IMR-90 (cell line): ENCODE measurements at regions not wholly inside any gene's neighbourhood (a gene's known extent, or its start where the extent isn't known, plus 50 kb on each side); places are given as distances from the start of the nearest gene placed in this dataset.

Source experiments
- ATAC-seq: fragments of 200-7000 bp; cut with Tn5 transposase; 2 replicates; pipeline ENCODE4 v1.9.1; 2020; ENCODE audit warnings: low read depth, mild to moderate bottlenecking, moderate library complexity
- BruUV-seq: library from RNA; stranded (reverse); fragments of 400-500 nt; replicated peaks from 2 replicates; lab custom pipeline; 2021; lab: Mats Ljungman, UMichigan
- CTCF ChIA-PET: fragments of 300-600 bp; formaldehyde crosslinking; extraction: SDS; loops from one replicate; lab custom pipeline; 2021; ENCODE audit warnings: antibody characterized with exemption; lab: Yijun Ruan, JAX
- POLR2A ChIA-PET: fragments of 300-600 bp; sonication (Branson Sonifier 250); formaldehyde crosslinking; loops from one replicate; lab custom pipeline; 2022; ENCODE audit warnings: antibody characterized with exemption; ENCODE audit not compliant: unreplicated experiment; lab: Charles Lee
- DNase-seq: peaks from one replicate; pipeline ENCODE4 v3.0.0; 2013
- H2AFZ ChIP-seq: replicated peaks from 2 replicates; pipeline ENCODE3; 2013; ENCODE audit warnings: low read length, mild to moderate bottlenecking; ENCODE audit not compliant: poor library complexity
- H2AK5ac ChIP-seq: 2 replicates; pipeline ENCODE4 v1.6.1; 2013; ENCODE audit warnings: low read depth, low read length, inconsistent platforms
- H2AK9ac ChIP-seq: replicated peaks from 2 replicates; pipeline ENCODE3; 2013; ENCODE audit warnings: mild to moderate bottlenecking, low read depth, low read length, moderate library complexity; ENCODE audit not compliant: poor library complexity
- H2BK120ac ChIP-seq: 2 replicates; pipeline ENCODE4 v1.6.1; 2013; ENCODE audit warnings: low read depth, low read length, inconsistent platforms
- H2BK15ac ChIP-seq: 3 replicates; pipeline ENCODE4 v1.6.1; 2013; ENCODE audit warnings: low read depth, low read length, inconsistent platforms
- H2BK20ac ChIP-seq: 2 replicates; pipeline ENCODE4 v1.6.1; 2013; ENCODE audit warnings: low read depth, mild to moderate bottlenecking, inconsistent platforms, low read length, moderate library complexity
- H2BK5ac ChIP-seq: 2 replicates; pipeline ENCODE4 v1.6.1; 2013; ENCODE audit warnings: mild to moderate bottlenecking, low read depth, low read length, inconsistent platforms; ENCODE audit not compliant: poor library complexity, severe bottlenecking
- H3K14ac ChIP-seq: replicated peaks from 2 replicates; pipeline ENCODE4 v1.6.1; 2013; ENCODE audit warnings: low read depth, low read length, inconsistent platforms
- H3K18ac ChIP-seq: 2 replicates; pipeline ENCODE4 v1.6.1; 2013; ENCODE audit warnings: low read depth, low read length, control low read depth
- H3K23ac ChIP-seq: 2 replicates; pipeline ENCODE4 v1.6.1; 2013; ENCODE audit warnings: low read depth, low read length, inconsistent platforms
- H3K27ac ChIP-seq: 2 replicates; pipeline ENCODE4 v1.5.1; 2013; ENCODE audit warnings: mild to moderate bottlenecking, control low read depth, low read length; ENCODE audit not compliant: insufficient read depth
- H3K27me3 ChIP-seq: 2 replicates; pipeline ENCODE4 v1.6.1; 2013; ENCODE audit warnings: low read length; ENCODE audit not compliant: control insufficient read depth, insufficient read depth
- H3K36me3 ChIP-seq: 2 replicates; pipeline ENCODE4 v1.6.1; 2013; ENCODE audit warnings: low read length, mixed read lengths; ENCODE audit not compliant: control insufficient read depth, insufficient read depth
- H3K4ac ChIP-seq: 2 replicates; pipeline ENCODE4 v1.6.1; 2013; ENCODE audit warnings: low read depth, low read length, inconsistent platforms
- H3K4me1 ChIP-seq: 2 replicates; pipeline ENCODE4 v1.6.1; 2013; ENCODE audit warnings: low read length, mixed read lengths; ENCODE audit not compliant: control insufficient read depth, insufficient read depth
- H3K4me2 ChIP-seq: 2 replicates; pipeline ENCODE4 v1.6.1; 2013; ENCODE audit warnings: low read depth, mild to moderate bottlenecking, control low read depth, low read length, moderate library complexity
- H3K4me3 ChIP-seq: 2 replicates; pipeline ENCODE4 v1.5.1; 2013; ENCODE audit warnings: low read depth, mild to moderate bottlenecking, control low read depth, low read length, moderate library complexity; ENCODE audit not compliant: insufficient read depth
- H3K56ac ChIP-seq: 2 replicates; pipeline ENCODE4 v1.6.1; 2013; ENCODE audit warnings: low read length, inconsistent platforms; ENCODE audit not compliant: insufficient read depth; ENCODE audit errors: extremely low read depth
- H3K79me1 ChIP-seq, 2 experiments: 2 replicates each; pipeline ENCODE4 v1.6.1; 2013; ENCODE audit warnings: low read length in 2 of 2, inconsistent platforms in 1 of 2, low read depth in 1 of 2
- H3K9ac ChIP-seq: 2 replicates; pipeline ENCODE4 v1.6.1; 2013; ENCODE audit warnings: low read depth, low read length, control low read depth
- H3K9me1 ChIP-seq: 2 replicates; pipeline ENCODE4 v1.6.1; 2013; ENCODE audit warnings: low read length, inconsistent platforms; ENCODE audit not compliant: insufficient read depth
- H3K9me3 ChIP-seq: 2 replicates; pipeline ENCODE4 v1.6.1; 2013; ENCODE audit warnings: low read length; ENCODE audit not compliant: control insufficient read depth, insufficient read depth
- H4K20me1 ChIP-seq: 2 replicates; pipeline ENCODE4 v1.6.1; 2013; ENCODE audit warnings: low read length, inconsistent platforms; ENCODE audit not compliant: insufficient read depth
- H4K5ac ChIP-seq: 2 replicates; pipeline ENCODE4 v1.6.1; 2013; ENCODE audit warnings: mild to moderate bottlenecking, low read depth, low read length, control low read depth
- H4K8ac ChIP-seq, 2 experiments: 2 replicates each; pipeline ENCODE4 v1.6.1; 2013; ENCODE audit warnings: low read depth in 2 of 2, low read length in 2 of 2, control low read depth in 1 of 2, inconsistent platforms in 1 of 2
- H4K91ac ChIP-seq: 2 replicates; pipeline ENCODE4 v1.6.1; 2013; ENCODE audit warnings: low read depth, low read length, inconsistent platforms; ENCODE audit not compliant: insufficient read depth
- MAFK ChIP-seq: IDR thresholded peaks from 2 replicates; pipeline ENCODE4 v1.6.1; 2012; ENCODE audit warnings: low read depth, low read length, improper control_type of control experiment
- NFE2L2 ChIP-seq: fragments of 150-350 bp; IDR thresholded peaks from 2 replicates; pipeline ENCODE4 v1.6.1; 2016; ENCODE audit warnings: low read depth, mild to moderate bottlenecking, low read length
- WGBS, 2 experiments: methylation state at CpG; one replicate each; pipeline versions ENCODE4 v1.1.5 to v1.1.7; 2013; ENCODE audit warnings: missing lambda C conversion rate in 2 of 2; ENCODE audit not compliant: insufficient read length in 1 of 2; ENCODE audit errors: extremely low coverage in 2 of 2; 5-methylcytosine and 5-hydroxymethylcytosine counted together
- dilution Hi-C: fragments of 300-500 bp; cut with HindIII; formaldehyde crosslinking; loops from one replicate; pipeline ENCODE4 v1.14.3; 2018; ENCODE audit warnings: low sequenced_read_pairs; ENCODE audit not compliant: unreplicated experiment
- in situ Hi-C: fragments of 300-500 bp; cut with MboI; formaldehyde crosslinking; loops from 3 replicates; pipeline ENCODE4 v1.14.3; 2019; ENCODE audit warnings: low sequenced_read_pairs, inconsistent platforms, mixed read lengths
- intact Hi-C: fragments of 100-400 bp; cut with micrococcal nuclease; formaldehyde crosslinking; loops from 2 replicates; pipeline ENCODE4 v1.10.0; 2022

GRCh38 chr1:208895820-208896219 lies 651.6 kb upstream of the PLXNA2 start:
- Histone ChIP-seq H3K36me3 (no peaks in the 10 kb centered on the region), H3K27me3 (no peaks in the 10 kb centered on the region), H2AFZ (no peak overlapping the region), H3K18ac (no peak overlapping the region), H2BK20ac (no peak overlapping the region), H3K4me2 (no peak overlapping the region), H4K91ac (no peak overlapping the region), H3K4ac (no peak overlapping the region), H3K27ac (no peak overlapping the region), H4K5ac (no peak overlapping the region), H4K20me1 (no peaks in the 10 kb centered on the region), H4K8ac (no peak overlapping the region), H3K56ac (no peak overlapping the region), H3K4me1 (no peaks in the 10 kb centered on the region), H3K79me1 (no peaks in the 10 kb centered on the region), H3K14ac (no peak overlapping the region), H2BK120ac (no peak overlapping the region), H3K23ac (no peak overlapping the region), H3K9me1 (no peaks in the 10 kb centered on the region), H2BK5ac (no peak overlapping the region), H2AK5ac (no peak overlapping the region), H2AK9ac (no peak overlapping the region), H3K9me3 (peaks cover 4% of the 10 kb centered on the region), H3K9ac (no peak overlapping the region), H2BK15ac (no peak overlapping the region), H3K4me3 (no peak overlapping the region)
- POLR2A ChIA-PET, result no interaction called here
- intact Hi-C loops, result no loop called here
- TF ChIP-seq NFE2L2, result no peak
- no peak for TF ChIP-seq MAFK
- CTCF ChIA-PET, result no interaction called here
- DNase-seq, result no peak
- in situ Hi-C loops, result no loop called here
- dilution Hi-C loops, result no loop called here
- BruUV-seq, result no TSS peak
- ATAC-seq, result no peak
- no CpG with 5 or more reads among the region's 1 CpG for WGBS, 2 experiments
